ENCODE measurements at regions not wholly inside any gene's neighbourhood (a gene's known extent, or its start where the extent isn't known, plus 50 kb on each side); places are given as distances from the start of the nearest gene placed in this dataset.
"Not testable (repeated sequence)": the region's sequence is repeated elsewhere in the genome, so short reads cannot be mapped to it uniquely, and the experiment has no call there.

- not testable (repeated sequence) for DNase-seq (ENCODE audit: low read depth)
These were observed 274.4 kb downstream of the GOLGA6L6 start for GRCh38 chr15:20267051-20267730.

- DNase-seq (ENCODE audit: low read depth) = not testable (repeated sequence)
These were observed 275.9 kb downstream of the GOLGA6L6 start for GRCh38 chr15:20265710-20266109.

- not testable (repeated sequence) for DNase-seq (ENCODE audit: low read depth)
These were observed 280.0 kb downstream of the GOLGA6L6 start for GRCh38 chr15:20261321-20262280.

- DNase-seq (ENCODE audit: low read depth) = not testable (repeated sequence)
These were observed 280.9 kb downstream of the GOLGA6L6 start for GRCh38 chr15:20260650-20261049.

GRCh38 chr15:20259559-20260190 lies 281.9 kb downstream of the GOLGA6L6 start:
- DNase-seq (ENCODE audit: low read depth) = not testable (repeated sequence)

GRCh38 chr15:20256394-20256793 lies 285.2 kb downstream of the GOLGA6L6 start:
- not testable (repeated sequence) for DNase-seq (ENCODE audit: low read depth)

GRCh38 chr15:20255641-20256040 lies 286.0 kb downstream of the GOLGA6L6 start:
- DNase-seq (ENCODE audit: low read depth) = not testable (repeated sequence)

GRCh38 chr15:20253047-20253615 lies 288.5 kb downstream of the GOLGA6L6 start:
- not testable (repeated sequence) for DNase-seq (ENCODE audit: low read depth)

GRCh38 chr15:20252040-20252439 lies 289.6 kb downstream of the GOLGA6L6 start:
- DNase-seq (ENCODE audit: low read depth) = not testable (repeated sequence)

- not testable (repeated sequence) for DNase-seq (ENCODE audit: low read depth)
These were observed 290.2 kb downstream of the GOLGA6L6 start for GRCh38 chr15:20251214-20252005.

GRCh38 chr15:20250206-20250605 lies 291.4 kb downstream of the GOLGA6L6 start:
- DNase-seq (ENCODE audit: low read depth) = not testable (repeated sequence)

- DNase-seq (ENCODE audit: low read depth) = not testable (repeated sequence)
These were observed 292.0 kb downstream of the GOLGA6L6 start for GRCh38 chr15:20249677-20249970.

- DNase-seq (ENCODE audit: low read depth) = not testable (repeated sequence)
These were observed 293.2 kb downstream of the GOLGA6L6 start for GRCh38 chr15:20248434-20248833.

- DNase-seq (ENCODE audit: low read depth) = not testable (repeated sequence)
These were observed 294.5 kb downstream of the GOLGA6L6 start for GRCh38 chr15:20247137-20247536.

- DNase-seq (ENCODE audit: low read depth) = not testable (repeated sequence)
These were observed 295.0 kb downstream of the GOLGA6L6 start for GRCh38 chr15:20246624-20247023.

GRCh38 chr15:20245856-20246255 lies 295.7 kb downstream of the GOLGA6L6 start:
- DNase-seq (ENCODE audit: low read depth) = not testable (repeated sequence)

- not testable (repeated sequence) for DNase-seq (ENCODE audit: low read depth)
These were observed 296.8 kb downstream of the GOLGA6L6 start for GRCh38 chr15:20244792-20245191.

- DNase-seq (ENCODE audit: low read depth) = not testable (repeated sequence)
These were observed 297.9 kb downstream of the GOLGA6L6 start for GRCh38 chr15:20243486-20244240.

GRCh38 chr15:20240366-20240917 lies 301.2 kb downstream of the GOLGA6L6 start:
- DNase-seq (ENCODE audit: low read depth) = not testable (repeated sequence)

GRCh38 chr15:20239186-20239585 lies 302.4 kb downstream of the GOLGA6L6 start:
- DNase-seq (ENCODE audit: low read depth) = not testable (repeated sequence)

Measured in activated gamma-delta T cell treated with anti-CD3 and anti-CD28 coated beads, Interleukin-2, amount 50 U/mL, for 16 hours (primary cell).